Nephron (organoid): ENCODE measurements at regions not wholly inside any gene's neighbourhood (a gene's known extent, or its start where the extent isn't known, plus 50 kb on each side); places are given as distances from the start of the nearest gene placed in this dataset.

Experiments
- H3K27ac Mint-ChIP-seq, 3 experiments: 2 replicates each; pipeline ENCODE4 v1.8.0; 2020; ENCODE audit warnings: mixed read lengths in 3 of 3, mild to moderate bottlenecking in 2 of 3, moderate library complexity in 1 of 3
- H3K27me3 Mint-ChIP-seq: 2 replicates; pipeline ENCODE4 v1.8.0; 2021; ENCODE audit warnings: low read depth, mild to moderate bottlenecking, moderate library complexity, mixed read lengths
- H3K36me3 Mint-ChIP-seq: 2 replicates; pipeline ENCODE4 v1.8.0; 2020; ENCODE audit warnings: low read depth, mixed read lengths
- H3K4me1 Mint-ChIP-seq: 2 replicates; pipeline ENCODE4 v1.8.0; 2020; ENCODE audit warnings: mixed read lengths
- H3K4me3 Mint-ChIP-seq, 3 experiments: 2 replicates each; pipeline ENCODE4 v1.8.0; 2020; ENCODE audit warnings: mild to moderate bottlenecking in 3 of 3, mixed read lengths in 3 of 3, moderate library complexity in 2 of 3
- H3K9me3 Mint-ChIP-seq: 2 replicates; pipeline ENCODE4 v1.8.0; 2020; ENCODE audit warnings: mixed read lengths
- TF ChIP-seq, protein P1 (sequence below), 3 experiments: fragments of 200-600 bp; sonication (generic); IDR thresholded peaks; one replicate each; pipeline ENCODE4 v1.5.0; 2021; ENCODE audit warnings: antibody characterized with exemption in 3 of 3; ENCODE audit not compliant: unreplicated experiment in 3 of 3

DNA sequence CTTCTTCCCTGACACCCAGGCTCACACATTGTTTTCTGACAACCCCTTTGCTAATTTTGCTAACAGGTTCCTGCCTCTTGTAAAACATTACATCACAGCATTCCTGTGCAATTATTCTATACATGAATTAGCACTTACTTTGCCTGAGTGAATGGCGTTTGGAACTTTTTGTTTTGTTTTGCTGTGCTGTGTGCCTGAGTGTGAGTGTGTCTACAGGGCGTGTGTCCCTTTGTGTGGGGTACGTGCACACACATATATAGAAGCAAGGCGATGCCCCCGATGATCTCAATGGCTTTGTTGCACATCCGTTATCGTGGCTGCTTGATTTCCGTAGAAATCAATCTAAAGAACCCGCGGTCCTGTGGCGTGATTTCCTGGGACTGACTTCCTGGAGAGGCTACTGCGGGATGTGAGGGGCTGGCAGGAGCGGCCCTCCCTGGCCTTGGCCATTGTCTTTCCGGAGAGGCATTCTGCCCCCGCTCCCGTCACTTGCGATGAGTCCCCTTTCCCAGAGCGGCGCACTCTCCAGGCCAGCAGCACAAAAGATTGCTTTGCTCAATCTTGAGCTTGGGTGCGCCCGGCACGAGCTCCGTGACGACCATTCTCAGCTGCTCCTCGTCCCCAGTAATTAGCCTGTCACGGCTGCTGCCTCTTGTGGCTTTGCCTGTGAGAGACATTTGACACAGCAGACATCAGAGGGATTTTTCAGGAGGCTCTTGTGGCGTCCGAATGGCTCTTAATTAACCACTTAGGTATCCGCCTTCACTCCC is 398.1 kb upstream of the IRX1 start:
- peaks cover 93% of the 10 kb centered on the region for H3K27me3 Mint-ChIP-seq
- no peak overlapping the region for H3K27ac Mint-ChIP-seq
- H3K9me3 Mint-ChIP-seq: no peaks in the 10 kb centered on the region
- peak overlapping the region; percentile 71 to 73 (median 72) for H3K4me3 Mint-ChIP-seq
- peaks cover 8% of the 10 kb centered on the region for H3K4me1 Mint-ChIP-seq
- no peaks in the 10 kb centered on the region for H3K36me3 Mint-ChIP-seq
- TF ChIP-seq, protein P1, sequence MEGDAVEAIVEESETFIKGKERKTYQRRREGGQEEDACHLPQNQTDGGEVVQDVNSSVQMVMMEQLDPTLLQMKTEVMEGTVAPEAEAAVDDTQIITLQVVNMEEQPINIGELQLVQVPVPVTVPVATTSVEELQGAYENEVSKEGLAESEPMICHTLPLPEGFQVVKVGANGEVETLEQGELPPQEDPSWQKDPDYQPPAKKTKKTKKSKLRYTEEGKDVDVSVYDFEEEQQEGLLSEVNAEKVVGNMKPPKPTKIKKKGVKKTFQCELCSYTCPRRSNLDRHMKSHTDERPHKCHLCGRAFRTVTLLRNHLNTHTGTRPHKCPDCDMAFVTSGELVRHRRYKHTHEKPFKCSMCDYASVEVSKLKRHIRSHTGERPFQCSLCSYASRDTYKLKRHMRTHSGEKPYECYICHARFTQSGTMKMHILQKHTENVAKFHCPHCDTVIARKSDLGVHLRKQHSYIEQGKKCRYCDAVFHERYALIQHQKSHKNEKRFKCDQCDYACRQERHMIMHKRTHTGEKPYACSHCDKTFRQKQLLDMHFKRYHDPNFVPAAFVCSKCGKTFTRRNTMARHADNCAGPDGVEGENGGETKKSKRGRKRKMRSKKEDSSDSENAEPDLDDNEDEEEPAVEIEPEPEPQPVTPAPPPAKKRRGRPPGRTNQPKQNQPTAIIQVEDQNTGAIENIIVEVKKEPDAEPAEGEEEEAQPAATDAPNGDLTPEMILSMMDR (IDR thresholded peaks at IDR 0.05; ENCODE audit: unreplicated experiment in 3 of 3): no peak

DNA sequence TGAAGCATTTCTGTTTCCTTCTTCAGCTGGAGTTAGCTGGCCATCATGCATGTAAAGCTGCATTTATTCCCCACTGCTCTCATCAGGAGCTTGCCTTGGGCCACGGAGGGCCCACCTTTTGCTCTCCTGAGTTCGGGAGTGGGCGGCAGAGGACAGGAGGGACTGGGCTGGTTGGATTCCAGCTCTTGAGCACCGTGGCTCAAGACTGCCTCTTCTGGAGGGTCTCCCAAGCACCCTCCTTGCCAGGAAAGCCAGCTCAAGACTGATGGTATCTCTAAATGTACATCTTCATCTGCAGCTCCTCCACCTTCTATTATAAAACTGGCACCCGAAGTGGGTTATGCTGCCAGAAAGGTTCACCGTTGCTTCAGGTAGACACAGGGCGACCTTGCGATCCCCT is 399.6 kb upstream of the IRX1 start:
- H3K27me3 Mint-ChIP-seq: peaks cover 91% of the 10 kb centered on the region
- H3K9me3 Mint-ChIP-seq: no peaks in the 10 kb centered on the region
- TF ChIP-seq, protein P1 (IDR thresholded peaks at IDR 0.05; ENCODE audit: unreplicated experiment in 3 of 3): no peak
- peaks cover 8% of the 10 kb centered on the region for H3K4me1 Mint-ChIP-seq
- no peak overlapping the region for H3K4me3 Mint-ChIP-seq
- no peaks in the 10 kb centered on the region for H3K36me3 Mint-ChIP-seq
- H3K27ac Mint-ChIP-seq: no peak overlapping the region

DNA sequence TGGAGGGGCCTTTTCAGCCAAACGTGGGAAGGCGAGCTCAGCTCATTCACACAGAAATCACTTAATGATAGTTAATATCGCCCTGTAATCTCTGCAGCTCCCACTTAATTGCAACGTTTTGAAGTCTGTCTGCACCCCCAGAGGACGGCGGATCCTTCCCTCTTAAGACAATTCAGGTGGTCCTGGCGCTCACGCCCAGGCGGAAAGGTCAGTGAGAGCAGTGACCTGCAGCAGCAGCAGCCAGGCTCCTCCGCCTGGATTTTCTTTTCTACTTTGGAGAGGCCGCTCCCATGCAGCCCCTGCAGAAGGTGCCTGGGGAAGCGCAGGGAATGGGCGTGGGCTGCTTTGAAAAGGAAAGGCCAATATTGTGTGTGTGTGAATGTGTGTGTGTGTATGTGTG is 400.9 kb upstream of the IRX1 start:
- Mint-ChIP-seq H3K36me3 (no peaks in the 10 kb centered on the region), H3K4me1 (peaks cover 8% of the 10 kb centered on the region), H3K27ac (no peak overlapping the region), H3K4me3 (no peak overlapping the region), H3K27me3 (peaks cover 83% of the 10 kb centered on the region), H3K9me3 (no peaks in the 10 kb centered on the region)
- TF ChIP-seq, protein P1 (IDR thresholded peaks at IDR 0.05; ENCODE audit: unreplicated experiment in 3 of 3): no peak

DNA sequence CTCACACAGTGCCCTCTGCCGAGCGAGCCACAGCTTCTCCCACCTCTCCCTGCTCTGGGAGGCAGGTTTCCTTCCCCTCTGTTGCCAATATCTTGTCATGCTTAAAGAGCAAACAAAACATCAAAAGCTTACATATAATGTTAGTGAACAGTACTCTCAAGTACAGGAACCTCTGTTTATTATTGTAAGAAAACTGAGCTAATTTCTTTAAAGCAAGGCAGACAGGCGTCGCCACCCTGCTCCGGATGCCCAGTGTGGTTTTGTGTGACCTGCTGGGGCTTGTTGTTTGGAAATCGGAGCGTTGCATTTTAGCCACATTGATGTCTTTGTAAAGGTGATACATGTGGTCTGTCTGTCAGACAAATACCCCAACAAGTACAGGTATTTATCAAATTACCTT is 401.4 kb upstream of the IRX1 start:
- TF ChIP-seq, protein P1 (IDR thresholded peaks at IDR 0.05; ENCODE audit: unreplicated experiment in 3 of 3): no peak
- H3K27me3 Mint-ChIP-seq: peaks cover 82% of the 10 kb centered on the region
- H3K36me3 Mint-ChIP-seq: no peaks in the 10 kb centered on the region
- H3K4me3 Mint-ChIP-seq: no peak overlapping the region
- H3K27ac Mint-ChIP-seq: no peak overlapping the region
- H3K4me1 Mint-ChIP-seq: peaks cover 8% of the 10 kb centered on the region
- H3K9me3 Mint-ChIP-seq: no peaks in the 10 kb centered on the region

DNA sequence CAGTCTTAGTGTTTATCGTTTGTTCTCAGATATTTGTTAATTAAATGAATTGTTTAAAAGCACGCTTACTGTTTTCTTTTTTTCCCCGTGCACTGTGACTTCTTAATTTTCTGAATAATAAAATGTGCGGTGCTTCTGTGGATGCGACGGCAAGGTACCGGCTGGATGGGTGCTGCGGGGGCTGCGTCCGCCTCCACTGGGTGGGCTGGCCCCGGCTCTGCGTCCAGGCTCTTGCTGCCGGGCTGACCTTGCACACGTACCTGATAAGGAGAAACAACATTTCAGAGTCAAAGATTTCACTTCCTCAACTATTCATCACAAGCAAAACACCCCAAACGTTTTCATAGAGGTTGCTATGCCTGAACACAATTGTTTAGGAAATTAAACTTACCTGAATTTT is 404.0 kb upstream of the IRX1 start:
- Mint-ChIP-seq H3K36me3 (no peaks in the 10 kb centered on the region), H3K4me3 (no peak overlapping the region), H3K27me3 (peaks cover 72% of the 10 kb centered on the region), H3K9me3 (no peaks in the 10 kb centered on the region), H3K27ac (no peak overlapping the region), H3K4me1 (no peaks in the 10 kb centered on the region)
- TF ChIP-seq, protein P1 (IDR thresholded peaks at IDR 0.05; ENCODE audit: unreplicated experiment in 3 of 3): no peak

DNA sequence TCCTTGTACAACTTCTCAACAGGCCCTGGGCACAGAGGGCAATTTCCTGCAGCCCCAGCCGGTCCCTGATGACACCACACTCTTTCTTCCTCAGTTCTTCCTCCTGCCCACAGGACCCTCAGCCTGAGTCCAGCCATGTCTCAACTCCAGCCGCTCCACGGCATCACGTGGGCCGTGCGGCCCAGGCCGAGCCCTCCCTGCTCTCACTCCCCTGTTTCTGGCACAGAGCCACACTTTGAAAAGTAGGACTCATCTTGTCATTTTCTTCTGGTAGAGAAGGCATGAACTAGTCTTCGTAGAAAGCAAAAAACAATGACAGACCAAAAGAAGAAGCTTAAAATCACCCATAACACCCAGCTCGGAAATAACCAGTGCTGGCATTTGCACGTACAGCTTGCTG is 404.7 kb upstream of the IRX1 start:
- no peak overlapping the region for H3K27ac Mint-ChIP-seq
- no peaks in the 10 kb centered on the region for H3K4me1 Mint-ChIP-seq
- no peaks in the 10 kb centered on the region for H3K9me3 Mint-ChIP-seq
- no peaks in the 10 kb centered on the region for H3K36me3 Mint-ChIP-seq
- TF ChIP-seq, protein P1 (IDR thresholded peaks at IDR 0.05; ENCODE audit: unreplicated experiment in 3 of 3): no peak
- H3K4me3 Mint-ChIP-seq: no peak overlapping the region
- peaks cover 70% of the 10 kb centered on the region for H3K27me3 Mint-ChIP-seq
